Loucy (cell line): ENCODE measurements at regions not wholly inside any gene's neighbourhood (a gene's known extent, or its start where the extent isn't known, plus 50 kb on each side); places are given as distances from the start of the nearest gene placed in this dataset.

Experiments
- H2AFZ ChIP-seq: fragments of 200-600 bp; sonication (generic); 2 replicates; pipeline ENCODE4 v1.6.0; 2016; ENCODE audit warnings: antibody characterized with exemption, mild to moderate bottlenecking, low read length, moderate library complexity
- H3F3A ChIP-seq: fragments of 200-600 bp; 2 replicates; pipeline ENCODE4 v1.6.0; 2016; ENCODE audit warnings: antibody characterized with exemption, low read depth, mild to moderate bottlenecking
- H3K27me3 ChIP-seq: fragments of 200-600 bp; sonication (generic); 2 replicates; pipeline ENCODE4 v1.6.1; 2014; ENCODE audit warnings: low read length, mild to moderate bottlenecking; ENCODE audit not compliant: insufficient read depth, poor library complexity, severe bottlenecking
- H3K36me3 ChIP-seq: fragments of 200-600 bp; sonication (generic); 2 replicates; pipeline ENCODE4 v1.6.1; 2016; ENCODE audit warnings: low read length; ENCODE audit not compliant: insufficient read depth
- H3K4me1 ChIP-seq: fragments of 200-600 bp; sonication (generic); 2 replicates; pipeline ENCODE4 v1.5.1; 2014; ENCODE audit warnings: low read length, mild to moderate bottlenecking; ENCODE audit not compliant: insufficient read depth, poor library complexity, severe bottlenecking
- H3K4me2 ChIP-seq: fragments of 200-600 bp; sonication (generic); 2 replicates; pipeline ENCODE4 v1.6.0; 2014; ENCODE audit warnings: antibody characterized with exemption, low read length, low read depth, mild to moderate bottlenecking; ENCODE audit not compliant: poor library complexity, severe bottlenecking
- H3K4me3 ChIP-seq: fragments of 200-600 bp; sonication (generic); 2 replicates; pipeline ENCODE4 v1.5.1; 2014; ENCODE audit warnings: low read length, mild to moderate bottlenecking, mixed read lengths; ENCODE audit not compliant: poor library complexity, severe bottlenecking
- H3K79me2 ChIP-seq: fragments of 200-600 bp; sonication (generic); 2 replicates; pipeline ENCODE4 v1.6.1; 2014; ENCODE audit warnings: low read length; ENCODE audit not compliant: insufficient read depth
- H3K9ac ChIP-seq: fragments of 200-600 bp; sonication (generic); 2 replicates; pipeline ENCODE4 v1.6.0; 2014; ENCODE audit warnings: mild to moderate bottlenecking, low read depth, low read length, moderate library complexity; ENCODE audit not compliant: poor library complexity, severe bottlenecking
- H3K9me2 ChIP-seq: fragments of 200-600 bp; sonication (generic); replicated peaks from 2 replicates; pipeline ENCODE4 v1.6.1; 2016; ENCODE audit warnings: low read depth, low read length, mixed read lengths
- H3K9me3 ChIP-seq: fragments of 200-600 bp; sonication (generic); 2 replicates; pipeline ENCODE4 v1.6.1; 2014; ENCODE audit warnings: mild to moderate bottlenecking, antibody characterized with exemption, low read length, low read depth; ENCODE audit not compliant: insufficient read depth
- H4K20me1 ChIP-seq: fragments of 200-600 bp; sonication (generic); 2 replicates; pipeline ENCODE4 v1.6.0; 2014; ENCODE audit warnings: antibody characterized with exemption, low read length, mild to moderate bottlenecking; ENCODE audit not compliant: insufficient read depth, poor library complexity, severe bottlenecking
- EZH2phosphoT487 ChIP-seq: fragments of 200-600 bp; IDR thresholded peaks from 2 replicates; pipeline ENCODE4 v1.6.1; 2018; ENCODE audit warnings: antibody characterized with exemption, mild to moderate bottlenecking, moderate library complexity, borderline replicate concordance
- TF ChIP-seq, protein P1 (sequence below): fragments of 200-600 bp; sonication (generic); conservative IDR thresholded peaks from 2 replicates; pipeline ENCODE4 v1.5.1; 2014; ENCODE audit warnings: mild to moderate bottlenecking, antibody characterized with exemption, low read length

GRCh38 chr1:181989261-181989920 is 72.1 kb downstream of the ZNF648 start:
- H3K9me2 ChIP-seq = no peaks in the 10 kb centered on the region

DNA sequence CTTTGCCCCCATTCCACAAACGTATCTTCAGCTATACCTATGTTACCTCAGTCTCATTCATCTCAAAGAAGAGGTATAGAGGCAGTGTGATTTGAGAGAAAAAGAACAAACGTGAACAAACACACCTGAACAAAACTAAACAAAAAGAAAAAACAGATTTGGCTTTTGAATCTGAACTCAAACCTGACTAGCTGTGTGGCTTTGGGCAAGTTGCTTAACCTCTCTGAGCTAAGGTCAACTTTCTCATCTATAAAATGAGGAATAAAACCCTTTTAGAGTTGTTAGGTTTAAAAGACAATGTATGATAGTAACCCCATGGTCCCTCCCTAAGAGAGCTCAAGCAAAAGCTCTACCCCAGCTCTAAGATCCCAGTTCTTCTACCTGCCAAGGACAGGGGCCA is 73.5 kb downstream of the ZNF648 start:
- Histone ChIP-seq H3K79me2 (no peaks in the 10 kb centered on the region), H3K4me2 (no peak overlapping the region), H4K20me1 (no peaks in the 10 kb centered on the region), H3K9ac (no peak overlapping the region), H2AFZ (no peak overlapping the region), H3K27me3 (no peaks in the 10 kb centered on the region), H3K9me2 (no peaks in the 10 kb centered on the region), H3F3A (no peaks in the 10 kb centered on the region), H3K36me3 (no peaks in the 10 kb centered on the region), H3K4me3 (no peak overlapping the region), H3K4me1 (no peaks in the 10 kb centered on the region), H3K9me3 (no peaks in the 10 kb centered on the region)
- TF ChIP-seq EZH2phosphoT487 = no peak
- TF ChIP-seq, protein P1, sequence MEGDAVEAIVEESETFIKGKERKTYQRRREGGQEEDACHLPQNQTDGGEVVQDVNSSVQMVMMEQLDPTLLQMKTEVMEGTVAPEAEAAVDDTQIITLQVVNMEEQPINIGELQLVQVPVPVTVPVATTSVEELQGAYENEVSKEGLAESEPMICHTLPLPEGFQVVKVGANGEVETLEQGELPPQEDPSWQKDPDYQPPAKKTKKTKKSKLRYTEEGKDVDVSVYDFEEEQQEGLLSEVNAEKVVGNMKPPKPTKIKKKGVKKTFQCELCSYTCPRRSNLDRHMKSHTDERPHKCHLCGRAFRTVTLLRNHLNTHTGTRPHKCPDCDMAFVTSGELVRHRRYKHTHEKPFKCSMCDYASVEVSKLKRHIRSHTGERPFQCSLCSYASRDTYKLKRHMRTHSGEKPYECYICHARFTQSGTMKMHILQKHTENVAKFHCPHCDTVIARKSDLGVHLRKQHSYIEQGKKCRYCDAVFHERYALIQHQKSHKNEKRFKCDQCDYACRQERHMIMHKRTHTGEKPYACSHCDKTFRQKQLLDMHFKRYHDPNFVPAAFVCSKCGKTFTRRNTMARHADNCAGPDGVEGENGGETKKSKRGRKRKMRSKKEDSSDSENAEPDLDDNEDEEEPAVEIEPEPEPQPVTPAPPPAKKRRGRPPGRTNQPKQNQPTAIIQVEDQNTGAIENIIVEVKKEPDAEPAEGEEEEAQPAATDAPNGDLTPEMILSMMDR = no peak

More at GRCh38 chr1:181989261-181989920, 72.1 kb downstream of the ZNF648 start:
- no peak overlapping the region for H2AFZ ChIP-seq
- no peaks in the 10 kb centered on the region for H3K27me3 ChIP-seq
- H3K9me3 ChIP-seq = no peaks in the 10 kb centered on the region
- no peak overlapping the region for H3K9ac ChIP-seq
- H3K36me3 ChIP-seq = no peaks in the 10 kb centered on the region
- no peaks in the 10 kb centered on the region for H3F3A ChIP-seq
- H3K79me2 ChIP-seq = no peaks in the 10 kb centered on the region
- no peaks in the 10 kb centered on the region for H4K20me1 ChIP-seq
- TF ChIP-seq, protein P1 = no peak
- no peak for TF ChIP-seq EZH2phosphoT487
- no peak overlapping the region for H3K4me3 ChIP-seq
- no peak overlapping the region for H3K4me2 ChIP-seq
- H3K4me1 ChIP-seq = no peaks in the 10 kb centered on the region

DNA sequence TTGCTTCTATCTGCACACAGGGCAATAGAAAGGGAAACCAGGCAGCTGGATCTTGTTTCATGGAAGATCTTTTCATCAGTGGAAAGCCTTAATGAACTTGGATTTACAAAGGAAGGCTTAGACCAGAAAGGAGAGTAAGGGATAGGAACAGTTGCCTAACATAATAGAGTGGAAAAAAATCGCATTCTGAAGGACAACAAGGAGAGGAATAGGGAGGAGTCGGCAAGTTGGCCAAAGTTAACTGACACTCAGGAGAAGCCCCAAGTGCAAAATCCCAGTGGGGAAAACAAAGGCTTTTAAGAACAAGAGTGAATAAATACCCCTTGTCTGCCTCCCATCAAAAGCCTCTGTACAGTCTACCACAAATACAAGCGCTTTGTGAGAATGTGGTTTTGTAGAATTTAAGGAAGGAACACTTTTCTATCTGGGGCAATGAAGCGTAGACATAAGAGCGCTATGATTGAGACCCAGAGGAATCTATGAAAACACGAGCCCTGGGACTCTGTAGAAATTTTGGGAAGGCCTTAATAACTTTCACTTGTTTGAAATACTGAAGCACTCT is 74.1 kb downstream of the ZNF648 start:
- H3K4me3 ChIP-seq = no peak overlapping the region
- no peak overlapping the region for H2AFZ ChIP-seq
- no peak overlapping the region for H3K9ac ChIP-seq
- no peaks in the 10 kb centered on the region for H3K4me1 ChIP-seq
- H3F3A ChIP-seq = no peaks in the 10 kb centered on the region
- no peaks in the 10 kb centered on the region for H3K36me3 ChIP-seq
- H3K79me2 ChIP-seq = no peaks in the 10 kb centered on the region
- H3K4me2 ChIP-seq = no peak overlapping the region
- TF ChIP-seq EZH2phosphoT487 = no peak
- TF ChIP-seq, protein P1 = no peak
- H3K9me3 ChIP-seq = no peaks in the 10 kb centered on the region
- no peaks in the 10 kb centered on the region for H3K9me2 ChIP-seq
- no peaks in the 10 kb centered on the region for H3K27me3 ChIP-seq
- no peaks in the 10 kb centered on the region for H4K20me1 ChIP-seq
